Vagina (tissue), 2 donors: ENCODE measurements at regions not wholly inside any gene's neighbourhood (a gene's known extent, or its start where the extent isn't known, plus 50 kb on each side); places are given as distances from the start of the nearest gene placed in this dataset.
"Not testable (repeated sequence)": the region's sequence is repeated elsewhere in the genome, so short reads cannot be mapped to it uniquely, and the experiment has no call there.

Source experiments
- DNase-seq, 2 donors: peaks; one replicate each; pipeline ENCODE4 v3.0.0-alpha.2; 2017; ENCODE audit errors: extremely low spot score in 2 of 2
- H3K27ac ChIP-seq: fragments of 200-600 bp; sonication (generic); one replicate; pipeline ENCODE4 v1.5.1; 2019
- H3K27me3 ChIP-seq: fragments of 200-600 bp; sonication (generic); one replicate; pipeline ENCODE4 v1.5.1; 2019
- H3K36me3 ChIP-seq, 2 donors: fragments of 200-600 bp; sonication (generic); one replicate each; pipeline ENCODE4 v1.5.1; 2017 to 2019
- H3K4me1 ChIP-seq: fragments of 200-600 bp; sonication (generic); one replicate; pipeline ENCODE4 v1.5.1; 2019
- H3K4me3 ChIP-seq, 2 donors: fragments of 200-600 bp; sonication (generic); 1 replicate in 1 of 2; 2 replicates in 1 of 2; pipeline ENCODE4 v1.5.1; 2016 to 2019
- H3K9me3 ChIP-seq: fragments of 200-600 bp; sonication (generic); one replicate; pipeline ENCODE4 v1.5.1; 2019
- intact Hi-C: fragments of 100-400 bp; cut with DNase I; formaldehyde crosslinking; loops from one replicate; pipeline ENCODE4 v1.15.1; 2023

DNA sequence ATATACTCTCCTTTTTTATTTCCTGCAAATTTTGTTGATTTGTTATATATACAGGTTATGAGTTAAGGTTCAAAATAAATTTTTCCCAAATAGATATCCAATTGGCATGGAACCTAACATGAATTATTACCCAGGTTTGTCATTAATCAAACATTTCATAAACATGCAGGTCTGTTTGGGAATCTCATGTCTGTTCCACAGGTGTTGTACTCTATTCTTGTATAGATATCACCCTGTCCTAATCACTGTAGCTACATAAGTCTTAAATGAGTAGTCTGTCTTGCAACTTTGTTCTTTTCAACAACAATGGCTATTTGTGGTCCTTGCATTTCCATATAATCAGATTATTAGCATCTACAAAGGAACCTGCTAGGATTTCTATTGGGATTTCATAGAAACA is 121.9 kb downstream of the LIMS4 start:
- H3K36me3 ChIP-seq, H3K4me3 ChIP-seq, H3K27ac ChIP-seq, H3K27me3 ChIP-seq, intact Hi-C loops, DNase-seq, H3K9me3 ChIP-seq, H3K4me1 ChIP-seq: not testable (repeated sequence)

DNA sequence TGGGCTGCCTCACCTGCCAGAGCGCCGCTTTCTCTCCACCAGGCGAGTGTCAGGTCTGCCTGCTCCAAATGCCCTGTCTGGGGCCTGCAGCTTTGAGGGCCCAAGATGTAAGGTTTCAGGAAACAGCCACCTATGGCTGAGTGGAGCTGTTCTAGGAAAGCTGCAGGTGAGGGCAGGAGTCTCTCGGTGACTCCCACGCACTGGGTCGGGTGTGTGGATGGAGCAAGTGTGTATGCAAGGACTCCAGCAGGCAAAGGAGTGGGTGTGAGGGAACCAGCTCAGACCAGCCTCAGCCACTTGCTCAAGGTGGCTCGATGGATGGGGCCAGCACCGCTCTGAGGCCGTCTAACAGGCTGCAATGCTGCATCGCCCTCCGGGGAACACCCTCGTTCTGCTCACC is 123.7 kb downstream of the LIMS4 start:
- H3K4me1 ChIP-seq, H3K27ac ChIP-seq, intact Hi-C loops, DNase-seq, H3K4me3 ChIP-seq, H3K9me3 ChIP-seq, H3K27me3 ChIP-seq, H3K36me3 ChIP-seq: not testable (repeated sequence)

DNA sequence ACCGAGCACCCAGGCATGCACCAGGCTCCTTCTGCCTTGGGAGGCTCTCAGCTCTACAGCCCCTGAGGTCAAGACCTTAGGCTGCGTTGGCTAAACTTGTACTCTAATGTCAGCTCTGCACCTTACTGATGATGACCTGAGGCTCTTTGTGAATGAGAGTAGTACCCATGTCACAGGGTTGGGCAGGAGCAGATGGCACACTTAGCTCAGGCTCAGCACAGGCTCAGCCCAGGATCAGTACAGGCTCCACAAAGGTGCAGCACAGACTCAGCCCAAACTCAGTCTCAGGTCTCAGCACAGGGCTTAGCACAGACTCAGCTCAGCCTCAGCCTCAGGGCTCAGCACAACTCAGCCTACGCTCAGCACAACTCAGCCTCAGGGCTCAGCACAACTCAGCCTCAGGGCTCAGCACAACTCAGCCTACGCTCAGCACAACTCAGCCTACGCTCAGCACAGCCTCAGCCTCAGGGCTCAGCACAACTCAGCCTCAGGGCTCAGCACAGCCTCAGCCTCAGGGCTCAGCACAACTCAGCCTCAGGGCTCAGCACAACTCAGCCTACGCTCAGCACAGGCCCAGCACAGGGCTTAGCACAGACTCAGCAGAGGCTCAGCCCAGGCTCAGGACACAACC is 128.1 kb downstream of the LIMS4 start:
- H3K9me3 ChIP-seq, H3K4me1 ChIP-seq, H3K27ac ChIP-seq, intact Hi-C loops, H3K36me3 ChIP-seq, H3K4me3 ChIP-seq, DNase-seq, H3K27me3 ChIP-seq: not testable (repeated sequence)

DNA sequence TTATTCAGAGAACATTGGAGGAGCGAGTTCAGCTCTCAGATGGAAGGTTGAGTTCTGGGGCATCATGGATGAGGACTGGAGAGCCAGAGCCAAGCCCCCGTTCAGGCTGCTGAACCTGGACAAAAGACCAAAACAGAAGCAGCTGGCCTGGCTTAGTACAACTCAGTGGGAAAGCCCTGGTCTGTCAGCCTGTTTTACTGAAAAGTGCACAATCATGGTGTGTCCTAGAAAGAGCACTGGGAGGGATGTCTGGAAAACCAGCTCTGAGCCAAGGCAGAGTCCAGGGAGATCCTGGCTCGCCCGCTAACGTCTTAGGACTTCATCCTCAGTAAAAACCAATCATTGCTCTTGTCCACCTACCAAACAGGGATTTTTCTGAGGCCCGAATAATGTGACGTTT is 129.7 kb upstream of the MTLN start:
- H3K4me1 ChIP-seq, H3K27ac ChIP-seq, intact Hi-C loops, H3K27me3 ChIP-seq, H3K36me3 ChIP-seq, H3K9me3 ChIP-seq, H3K4me3 ChIP-seq, DNase-seq: not testable (repeated sequence)

DNA sequence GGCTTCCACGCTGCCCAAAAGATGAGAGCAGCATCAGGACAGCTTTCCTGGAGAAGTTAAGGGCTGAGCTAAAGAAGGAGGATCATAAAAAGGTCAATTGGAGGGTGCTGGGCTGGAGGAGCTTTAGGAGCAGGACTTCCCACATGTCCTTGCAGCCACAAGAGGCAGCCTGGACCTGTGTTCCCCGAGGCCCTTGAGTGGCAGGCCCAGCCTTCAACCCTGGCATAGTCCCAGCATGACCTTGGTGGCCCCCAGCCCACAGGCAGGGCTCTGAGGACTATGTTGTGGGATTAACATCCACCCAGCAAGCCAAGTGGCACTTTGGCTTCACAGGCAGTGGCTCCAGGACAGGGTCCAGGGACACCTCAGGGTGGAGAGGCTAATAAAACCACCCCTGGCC is 126.8 kb upstream of the MTLN start:
- H3K4me3 ChIP-seq, H3K27ac ChIP-seq, DNase-seq, H3K27me3 ChIP-seq, H3K36me3 ChIP-seq, H3K4me1 ChIP-seq, intact Hi-C loops, H3K9me3 ChIP-seq: not testable (repeated sequence)

DNA sequence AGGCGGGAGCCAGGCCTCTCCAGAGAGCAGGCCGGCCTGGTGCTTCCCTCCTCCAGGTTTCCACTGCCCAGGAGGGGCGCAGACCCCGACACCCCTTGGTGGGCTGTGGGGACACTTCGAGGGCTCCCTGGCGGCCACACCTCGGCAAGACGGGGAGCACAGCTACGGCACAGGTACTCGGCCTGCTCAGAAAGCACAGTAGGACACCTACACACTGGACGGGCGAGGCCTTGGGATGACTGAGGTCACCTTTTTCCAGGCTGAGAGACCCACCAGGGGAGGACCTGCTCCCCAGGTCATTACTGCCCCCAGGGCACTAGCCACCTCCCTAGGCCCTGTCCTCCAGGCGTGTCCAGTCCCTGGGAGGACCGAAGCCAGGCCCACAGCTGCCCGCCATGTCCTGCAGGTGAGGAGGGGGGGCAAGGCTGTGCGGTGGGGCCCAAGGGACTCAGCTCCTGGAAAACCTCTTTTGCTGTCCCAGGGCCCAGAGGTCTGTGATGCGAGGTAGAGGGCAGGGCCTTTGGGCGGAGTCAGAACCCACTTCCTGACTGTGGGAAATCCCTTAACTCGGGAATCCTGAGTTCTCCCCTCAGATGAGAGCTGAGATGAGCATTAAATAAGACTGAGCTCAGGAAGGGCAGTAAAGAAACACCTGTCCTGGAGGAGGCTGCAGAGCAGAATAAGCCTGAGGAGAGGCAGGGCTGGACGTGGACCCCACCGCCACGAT is 126.1 kb upstream of the MTLN start:
- H3K36me3 ChIP-seq, H3K27ac ChIP-seq, H3K9me3 ChIP-seq, DNase-seq, H3K4me1 ChIP-seq, H3K4me3 ChIP-seq, intact Hi-C loops, H3K27me3 ChIP-seq: not testable (repeated sequence)

DNA sequence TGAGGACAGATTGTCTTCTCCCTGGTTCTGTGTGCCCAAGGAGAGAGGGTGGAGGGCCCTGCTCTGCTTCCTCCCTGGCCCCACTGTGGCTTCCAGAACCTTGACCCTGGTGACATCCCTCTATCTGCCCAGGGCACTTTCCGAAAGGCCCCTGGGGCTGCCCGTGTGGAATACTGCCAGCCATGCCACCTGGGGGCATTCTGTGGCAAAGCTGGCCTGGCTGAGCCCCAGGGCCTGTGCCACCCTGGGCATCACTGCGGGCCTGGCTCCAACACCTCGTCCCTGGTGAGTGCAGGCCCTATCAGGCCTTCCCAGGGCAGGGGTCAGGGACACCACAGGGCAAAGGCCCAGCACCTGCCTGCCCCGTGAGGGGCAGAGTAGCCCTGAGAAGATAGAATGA is 123.7 kb upstream of the MTLN start:
- H3K9me3 ChIP-seq, H3K36me3 ChIP-seq, intact Hi-C loops, H3K4me3 ChIP-seq, H3K27ac ChIP-seq, DNase-seq, H3K4me1 ChIP-seq, H3K27me3 ChIP-seq: not testable (repeated sequence)

DNA sequence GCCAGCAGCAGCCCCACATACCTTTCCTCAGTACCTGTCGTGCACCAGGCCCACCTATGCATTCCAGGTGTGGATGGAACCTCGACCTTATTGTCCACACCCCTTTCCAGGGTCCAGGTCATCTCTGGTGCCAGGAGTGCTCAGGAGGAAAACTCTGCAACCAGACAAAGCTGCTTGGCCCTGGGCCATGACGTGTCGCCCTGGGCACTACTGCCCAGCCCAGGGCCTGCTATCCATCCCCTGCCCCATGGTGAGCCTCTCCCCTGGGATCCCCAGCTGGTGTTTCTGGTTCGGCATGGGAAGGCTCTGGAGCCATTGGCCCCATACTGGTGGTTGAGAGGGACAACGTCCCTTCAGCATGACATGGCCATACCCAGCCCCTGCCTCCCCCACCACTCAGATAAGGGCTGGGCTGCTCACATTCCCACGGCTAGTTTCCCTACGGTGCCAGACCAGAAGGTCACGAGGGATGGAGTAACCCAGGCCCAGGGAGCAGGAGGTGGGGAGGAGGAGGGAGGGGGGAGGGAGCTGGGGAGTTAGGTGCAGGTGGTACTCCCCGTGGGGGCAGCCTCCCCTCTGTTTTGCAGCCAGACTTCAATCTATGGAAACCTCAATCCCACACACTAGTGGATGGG is 123.2 kb upstream of the MTLN start:
- DNase-seq, H3K27ac ChIP-seq, H3K36me3 ChIP-seq, H3K27me3 ChIP-seq, H3K4me1 ChIP-seq, H3K4me3 ChIP-seq, H3K9me3 ChIP-seq, intact Hi-C loops: not testable (repeated sequence)

DNA sequence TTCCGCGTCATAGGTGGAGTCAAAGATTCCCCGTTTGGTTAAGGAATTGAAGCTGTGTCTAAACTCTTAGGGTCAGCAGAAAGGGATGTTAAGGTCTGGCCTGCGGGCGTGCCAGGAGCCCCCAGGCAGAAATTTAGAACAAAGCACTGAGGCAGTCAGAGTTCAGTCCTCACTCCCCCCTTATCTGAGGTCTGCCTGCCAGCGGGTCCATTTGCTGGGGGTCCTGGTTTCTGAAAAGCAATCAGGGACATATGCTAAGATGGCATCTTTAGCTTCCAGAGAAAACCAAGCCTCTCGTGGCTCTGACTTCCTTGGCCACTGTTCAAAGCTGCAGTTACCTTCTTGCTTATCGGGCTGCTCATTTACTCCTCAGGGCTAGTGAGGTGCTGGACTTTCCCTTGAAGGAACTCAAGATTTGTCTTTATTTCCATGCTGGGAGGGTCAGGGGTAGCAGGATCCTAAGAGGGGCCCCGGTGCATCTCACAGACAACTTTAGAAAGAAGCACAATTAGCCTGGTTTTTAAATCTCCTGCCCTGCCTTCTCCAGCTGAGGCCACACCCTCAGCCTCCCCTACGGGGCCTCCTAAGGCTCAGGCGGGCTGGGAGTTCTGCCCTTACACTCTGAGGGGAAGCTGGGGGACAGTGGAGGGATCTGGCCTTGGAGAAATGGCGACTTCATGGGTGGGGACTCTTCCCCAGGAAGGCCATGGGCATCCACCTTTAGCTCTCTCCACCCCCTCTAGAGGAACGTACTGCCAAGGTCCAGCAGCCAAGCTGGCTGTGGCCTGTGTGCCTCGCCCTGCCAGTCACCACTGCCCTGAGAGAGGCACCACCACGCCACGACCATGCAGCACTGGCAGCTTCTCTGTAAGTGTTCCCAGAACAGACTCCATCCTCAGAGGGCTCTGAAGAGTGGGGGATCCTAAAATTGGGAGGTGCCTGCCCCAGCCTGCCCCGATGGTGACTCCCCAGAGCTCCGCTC is 121.1 kb upstream of the MTLN start:
- DNase-seq, intact Hi-C loops: not testable (repeated sequence)

DNA sequence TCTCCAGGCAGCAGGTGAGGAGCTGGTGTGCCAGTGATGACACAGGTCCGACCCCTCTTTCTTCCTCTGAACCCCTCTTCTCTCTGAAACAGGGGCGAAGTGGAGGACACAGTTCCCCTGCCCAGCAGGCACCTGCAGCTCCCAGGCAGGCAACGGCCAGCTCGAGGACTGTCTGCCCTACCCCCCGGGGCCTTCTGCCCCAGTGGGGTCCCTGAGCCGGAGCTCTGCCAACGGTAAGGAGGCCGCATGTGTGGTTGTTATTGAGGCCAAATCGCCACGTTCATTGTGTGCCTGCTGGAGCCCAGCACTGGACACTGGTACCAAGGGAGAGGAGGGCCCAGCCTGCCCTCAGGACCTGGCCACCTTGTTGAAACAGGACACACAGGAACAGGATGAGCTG is 119.3 kb upstream of the MTLN start:
- H3K27me3 ChIP-seq, intact Hi-C loops, H3K27ac ChIP-seq, H3K4me1 ChIP-seq, DNase-seq, H3K4me3 ChIP-seq, H3K9me3 ChIP-seq, H3K36me3 ChIP-seq: not testable (repeated sequence)

More for the DNA sequence above, 121.1 kb upstream of the MTLN start:
- not testable (repeated sequence) for H3K27me3 ChIP-seq, H3K36me3 ChIP-seq, H3K4me3 ChIP-seq, H3K27ac ChIP-seq, H3K9me3 ChIP-seq, H3K4me1 ChIP-seq

DNA sequence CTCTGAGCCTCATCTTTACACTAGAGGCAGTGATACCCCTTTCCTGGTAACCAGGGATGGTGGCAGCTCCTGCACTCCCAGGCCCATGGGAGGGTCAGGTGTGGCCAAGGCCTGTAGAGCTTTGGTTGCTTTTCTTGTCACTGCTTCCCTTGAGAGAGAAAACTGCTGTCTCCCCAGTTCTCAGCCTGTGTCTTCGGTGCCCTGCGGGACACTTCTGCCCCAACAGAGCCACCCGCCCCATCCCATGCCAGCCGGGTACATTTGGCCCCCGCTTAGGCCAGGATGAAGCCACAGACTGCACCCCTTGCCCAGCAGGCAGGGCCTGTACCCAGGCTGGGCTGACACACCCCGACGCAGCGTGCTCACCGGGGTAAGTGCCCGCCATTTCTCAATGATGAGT is 117.4 kb upstream of the MTLN start:
- DNase-seq, H3K4me3 ChIP-seq, H3K27ac ChIP-seq, H3K9me3 ChIP-seq, H3K4me1 ChIP-seq, H3K27me3 ChIP-seq, intact Hi-C loops, H3K36me3 ChIP-seq: not testable (repeated sequence)

DNA sequence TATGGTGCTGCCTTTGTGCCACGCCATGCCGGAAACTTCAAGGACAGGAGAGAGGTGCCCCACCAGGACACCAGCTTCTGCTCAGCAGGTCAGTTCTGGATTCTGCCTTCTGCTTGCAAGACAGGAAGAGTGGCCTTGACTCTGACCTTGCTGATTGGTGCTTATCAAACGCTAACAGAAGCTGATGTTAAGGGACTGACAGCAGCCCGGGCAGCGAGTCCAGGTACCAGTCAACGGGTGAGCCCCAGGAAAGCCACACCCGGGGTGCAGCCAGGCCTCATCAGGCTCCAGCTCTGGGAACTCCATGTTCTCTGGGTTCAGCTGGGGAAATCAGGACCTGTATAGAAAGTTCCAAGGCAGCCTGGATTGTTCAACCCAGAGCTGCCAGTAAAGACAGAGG is 116.8 kb upstream of the MTLN start:
- H3K4me3 ChIP-seq, H3K4me1 ChIP-seq, H3K27me3 ChIP-seq, H3K36me3 ChIP-seq, H3K27ac ChIP-seq, H3K9me3 ChIP-seq, intact Hi-C loops, DNase-seq: not testable (repeated sequence)

DNA sequence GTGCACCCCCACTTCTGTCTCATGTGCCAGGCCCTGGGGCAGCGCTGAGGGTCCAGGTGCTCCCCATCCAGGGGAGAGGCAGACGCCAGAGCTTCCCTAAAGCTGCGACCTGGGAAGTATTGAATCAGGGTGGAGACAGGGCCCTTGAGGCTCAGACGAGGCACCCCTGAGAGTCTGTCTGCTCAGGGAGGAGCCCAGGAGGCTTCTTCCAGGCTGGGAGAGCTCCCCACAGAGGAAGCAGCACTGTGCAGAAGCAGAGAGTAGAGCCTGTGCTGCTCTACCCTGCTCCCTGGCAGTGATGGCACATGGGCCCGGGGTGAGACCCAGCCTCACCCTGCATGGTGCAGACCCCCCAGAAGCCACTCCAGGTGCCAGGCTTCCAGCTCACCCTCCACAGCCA is 116.3 kb upstream of the MTLN start:
- H3K4me1 ChIP-seq, H3K27me3 ChIP-seq, intact Hi-C loops, H3K4me3 ChIP-seq, H3K27ac ChIP-seq, H3K9me3 ChIP-seq, H3K36me3 ChIP-seq: not testable (repeated sequence)
- peak; percentile 64 to 93 for DNase-seq
